DND-41 (cell line): ENCODE measurements at regions not wholly inside any gene's neighbourhood (a gene's known extent, or its start where the extent isn't known, plus 50 kb on each side); places are given as distances from the start of the nearest gene placed in this dataset.

Source experiments
- ATAC-seq: fragments of 200-7000 bp; cut with Tn5 transposase; 3 replicates; pipeline ENCODE4 v1.9.1; 2021; ENCODE audit warnings: low read depth; ENCODE audit not compliant: insufficient read depth
- DNase-seq: peaks from one replicate; pipeline ENCODE4 v3.0.0-alpha.2; 2020
- H2AFZ ChIP-seq: 2 replicates; pipeline ENCODE4 v1.6.0; 2012; ENCODE audit warnings: low read depth, low read length
- H3K27ac ChIP-seq: 2 replicates; pipeline ENCODE4 v1.5.1; 2012; ENCODE audit warnings: low read length, inconsistent platforms
- H3K27me3 ChIP-seq: fragments of 200-600 bp; sonication (generic); 2 replicates; pipeline ENCODE4 v1.6.0; 2012; ENCODE audit warnings: low read length, mild to moderate bottlenecking, inconsistent platforms; ENCODE audit not compliant: insufficient read depth, poor library complexity
- H3K36me3 ChIP-seq: 2 replicates; pipeline ENCODE4 v1.5.1; 2012; ENCODE audit warnings: low read length, inconsistent platforms; ENCODE audit not compliant: insufficient read depth
- H3K4me1 ChIP-seq: 2 replicates; pipeline ENCODE4 v1.5.1; 2012; ENCODE audit warnings: mild to moderate bottlenecking, low read length; ENCODE audit not compliant: insufficient read depth
- H3K4me2 ChIP-seq: 2 replicates; pipeline ENCODE4 v1.6.0; 2012; ENCODE audit warnings: mild to moderate bottlenecking, moderate library complexity, low read length, inconsistent platforms; ENCODE audit not compliant: insufficient read depth
- H3K4me3 ChIP-seq, 2 experiments: fragments of 200-600 bp in 1 of 2; shearing (Covaris generic) in 1 of 2; 2 replicates each; pipeline ENCODE4 v1.5.1; 2012 to 2016; ENCODE audit warnings: inconsistent platforms in 2 of 2, low read length in 2 of 2, mild to moderate bottlenecking in 2 of 2, low read depth in 1 of 2, moderate library complexity in 1 of 2
- H3K79me2 ChIP-seq: 2 replicates; pipeline ENCODE4 v1.6.0; 2012; ENCODE audit warnings: low read length, inconsistent platforms; ENCODE audit not compliant: insufficient read depth
- H3K9ac ChIP-seq: 2 replicates; pipeline ENCODE4 v1.6.0; 2012; ENCODE audit warnings: low read depth, mild to moderate bottlenecking, inconsistent platforms, low read length, moderate library complexity
- H3K9me3 ChIP-seq: 2 replicates; pipeline ENCODE4 v1.5.1; 2012; ENCODE audit warnings: low read length, moderate library complexity, mild to moderate bottlenecking, inconsistent platforms; ENCODE audit not compliant: insufficient read depth, severe bottlenecking
- H4K20me1 ChIP-seq: 2 replicates; pipeline ENCODE4 v1.6.0; 2012; ENCODE audit warnings: low read length; ENCODE audit not compliant: insufficient read depth
- EZH2 ChIP-seq: IDR thresholded peaks from 3 replicates; pipeline ENCODE4 v1.6.1; 2012; ENCODE audit warnings: borderline replicate concordance, low read depth, mild to moderate bottlenecking, moderate library complexity, low read length, inconsistent platforms; ENCODE audit not compliant: severe bottlenecking
- TF ChIP-seq, protein P1 (sequence below): IDR thresholded peaks from 2 replicates; pipeline ENCODE4 v1.5.1; 2012; ENCODE audit warnings: borderline replicate concordance, low read length, moderate library complexity, mild to moderate bottlenecking; ENCODE audit not compliant: poor library complexity, severe bottlenecking; ENCODE audit errors: extremely low read depth

DNA sequence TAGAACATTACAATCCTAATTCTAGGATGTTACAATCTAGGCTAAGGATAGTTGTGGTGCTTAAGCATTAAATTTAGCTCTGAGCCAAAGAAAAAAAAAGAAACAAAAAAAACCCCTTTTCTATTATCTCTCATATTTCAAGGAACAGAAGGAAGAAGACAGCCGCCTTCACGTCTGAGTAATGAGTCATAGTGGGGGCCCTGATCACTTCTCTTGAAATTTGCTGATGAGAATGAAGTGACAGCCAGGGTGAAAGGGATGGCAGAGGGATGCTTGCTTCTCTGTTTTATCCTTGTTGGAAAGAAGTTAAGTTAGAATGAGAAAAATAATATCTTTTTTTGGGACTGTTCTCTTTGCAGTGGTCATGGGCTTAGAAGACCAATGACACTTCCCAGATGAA lies 82.6 kb upstream of the MPHOSPH6 start:
- Histone ChIP-seq H3K4me2 (no peak overlapping the region), H3K27ac (no peak overlapping the region), H3K4me3 (no peak overlapping the region), H2AFZ (no peak overlapping the region), H3K4me1 (no peaks in the 10 kb centered on the region), H3K27me3 (peaks cover 20% of the 10 kb centered on the region), H3K9me3 (no peaks in the 10 kb centered on the region), H3K79me2 (no peaks in the 10 kb centered on the region), H3K36me3 (no peaks in the 10 kb centered on the region), H3K9ac (no peak overlapping the region), H4K20me1 (no peaks in the 10 kb centered on the region)
- ATAC-seq (no peak), DNase-seq (no peak)
- no peak for TF ChIP-seq EZH2
- TF ChIP-seq, protein P1, sequence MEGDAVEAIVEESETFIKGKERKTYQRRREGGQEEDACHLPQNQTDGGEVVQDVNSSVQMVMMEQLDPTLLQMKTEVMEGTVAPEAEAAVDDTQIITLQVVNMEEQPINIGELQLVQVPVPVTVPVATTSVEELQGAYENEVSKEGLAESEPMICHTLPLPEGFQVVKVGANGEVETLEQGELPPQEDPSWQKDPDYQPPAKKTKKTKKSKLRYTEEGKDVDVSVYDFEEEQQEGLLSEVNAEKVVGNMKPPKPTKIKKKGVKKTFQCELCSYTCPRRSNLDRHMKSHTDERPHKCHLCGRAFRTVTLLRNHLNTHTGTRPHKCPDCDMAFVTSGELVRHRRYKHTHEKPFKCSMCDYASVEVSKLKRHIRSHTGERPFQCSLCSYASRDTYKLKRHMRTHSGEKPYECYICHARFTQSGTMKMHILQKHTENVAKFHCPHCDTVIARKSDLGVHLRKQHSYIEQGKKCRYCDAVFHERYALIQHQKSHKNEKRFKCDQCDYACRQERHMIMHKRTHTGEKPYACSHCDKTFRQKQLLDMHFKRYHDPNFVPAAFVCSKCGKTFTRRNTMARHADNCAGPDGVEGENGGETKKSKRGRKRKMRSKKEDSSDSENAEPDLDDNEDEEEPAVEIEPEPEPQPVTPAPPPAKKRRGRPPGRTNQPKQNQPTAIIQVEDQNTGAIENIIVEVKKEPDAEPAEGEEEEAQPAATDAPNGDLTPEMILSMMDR, result no peak

DNA sequence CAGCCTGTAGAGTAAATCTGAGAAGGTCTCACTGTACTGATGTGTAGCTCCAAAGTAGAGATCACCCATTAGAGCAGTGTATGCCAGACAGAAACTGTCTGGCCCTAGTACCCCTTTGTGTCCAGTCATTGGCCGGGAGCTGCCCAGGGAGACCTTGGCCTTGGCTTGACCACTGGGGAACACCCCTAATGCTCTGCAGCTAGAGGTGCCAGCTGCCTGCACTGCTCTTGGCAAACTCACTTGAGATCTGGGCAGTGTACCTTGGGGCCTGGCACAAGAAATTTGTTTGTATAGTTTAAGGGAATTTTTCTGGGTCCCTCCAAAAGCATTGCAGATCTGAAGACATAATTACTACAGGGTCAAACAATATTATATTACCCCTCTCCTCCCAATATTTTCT lies 78.7 kb upstream of the MPHOSPH6 start:
- TF ChIP-seq, protein P1, result no peak
- TF ChIP-seq EZH2, result no peak
- Histone ChIP-seq H3K9me3 (no peaks in the 10 kb centered on the region), H4K20me1 (no peaks in the 10 kb centered on the region), H3K4me2 (no peak overlapping the region), H3K27me3 (peaks cover 2% of the 10 kb centered on the region), H3K27ac (no peak overlapping the region), H3K79me2 (no peaks in the 10 kb centered on the region), H3K36me3 (no peaks in the 10 kb centered on the region), H3K4me3 (no peak overlapping the region), H2AFZ (no peak overlapping the region), H3K4me1 (no peaks in the 10 kb centered on the region), H3K9ac (no peak overlapping the region)
- DNase-seq (no peak), ATAC-seq (no peak)

DNA sequence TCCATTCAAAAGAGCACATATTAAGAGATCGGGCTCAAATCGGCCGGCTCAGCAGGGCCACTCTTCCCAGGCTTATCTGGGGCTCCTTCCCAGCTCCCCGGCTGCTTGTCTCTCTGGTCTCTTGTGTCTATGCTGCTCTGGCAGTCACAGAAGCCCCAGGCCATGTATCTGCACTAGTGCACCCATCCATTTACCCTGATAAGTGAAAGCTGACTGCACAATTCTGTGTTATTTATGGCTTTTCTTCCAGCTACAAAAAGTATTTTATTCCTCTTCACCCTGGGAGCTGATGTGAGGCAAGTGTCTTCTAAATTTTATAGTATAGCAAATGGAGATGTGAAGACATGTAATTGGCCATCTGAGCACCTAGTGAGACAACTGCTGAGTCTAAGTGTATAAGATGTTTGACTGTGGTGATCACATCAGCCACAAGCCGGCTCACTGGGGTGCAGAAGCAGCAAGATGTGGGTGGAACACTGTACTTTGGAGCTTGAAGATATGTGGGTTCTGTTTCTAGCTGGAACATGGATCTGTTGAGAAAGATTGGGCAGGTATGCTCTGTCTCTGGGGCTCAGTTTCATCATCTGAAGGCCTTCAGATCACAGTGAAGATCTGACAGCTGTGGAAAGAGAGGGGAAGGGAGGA lies 78.1 kb upstream of the MPHOSPH6 start:
- Histone ChIP-seq H4K20me1 (no peaks in the 10 kb centered on the region), H3K79me2 (no peaks in the 10 kb centered on the region), H3K27me3 (peaks cover 3% of the 10 kb centered on the region), H3K27ac (no peak overlapping the region), H2AFZ (no peak overlapping the region), H3K36me3 (no peaks in the 10 kb centered on the region), H3K4me2 (no peak overlapping the region), H3K4me3 (no peak overlapping the region), H3K4me1 (no peaks in the 10 kb centered on the region), H3K9ac (no peak overlapping the region), H3K9me3 (no peaks in the 10 kb centered on the region)
- ATAC-seq (no peak), DNase-seq (no peak)
- no peak for TF ChIP-seq EZH2
- TF ChIP-seq, protein P1, result no peak

DNA sequence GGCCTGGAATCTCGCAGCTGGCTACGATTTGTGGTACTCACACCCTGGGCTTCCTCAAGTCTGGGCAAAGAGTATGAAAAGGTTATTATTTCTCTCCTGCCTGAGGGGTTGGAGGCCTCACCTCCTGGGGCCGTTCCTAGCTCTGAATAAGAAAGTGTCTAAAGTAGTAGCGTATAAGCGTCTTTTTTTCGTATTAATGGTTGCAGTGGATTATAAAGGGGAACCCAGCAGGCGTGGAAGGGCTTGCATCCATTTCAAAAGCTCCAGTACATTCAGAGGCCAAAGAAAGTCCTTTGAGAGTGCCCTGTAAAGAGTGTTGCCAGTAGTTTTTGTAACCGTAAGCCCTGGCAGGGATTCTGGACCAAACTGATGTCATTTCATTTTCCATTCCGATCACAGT lies 72.2 kb upstream of the MPHOSPH6 start:
- H3K4me2 ChIP-seq, result no peak overlapping the region
- no peak for TF ChIP-seq EZH2
- TF ChIP-seq, protein P1, result no peak
- no peak overlapping the region for H2AFZ ChIP-seq
- no peak overlapping the region for H3K4me3 ChIP-seq
- ATAC-seq (no peak), DNase-seq (no peak)
- H4K20me1 ChIP-seq, result no peaks in the 10 kb centered on the region
- H3K9me3 ChIP-seq, result no peaks in the 10 kb centered on the region
- H3K27me3 ChIP-seq, result peaks cover 5% of the 10 kb centered on the region
- no peak overlapping the region for H3K9ac ChIP-seq
- no peaks in the 10 kb centered on the region for H3K79me2 ChIP-seq
- H3K4me1 ChIP-seq, result no peaks in the 10 kb centered on the region
- no peak overlapping the region for H3K27ac ChIP-seq
- H3K36me3 ChIP-seq, result no peaks in the 10 kb centered on the region
